SK-N-SH treated with all-trans-retinoic acid at 6 μM for 48 hours (cell line): ENCODE measurements at regions not wholly inside any gene's neighbourhood (a gene's known extent, or its start where the extent isn't known, plus 50 kb on each side); places are given as distances from the start of the nearest gene placed in this dataset.

Source experiments
- ATAC-seq: fragments of 200-7000 bp; cut with Tn5 transposase; 3 replicates; pipeline ENCODE4 v1.9.1; 2020; ENCODE audit warnings: mild to moderate bottlenecking, moderate library complexity
- ARNTL ChIP-seq: fragments of 450-650 bp; formaldehyde crosslinking; IDR thresholded peaks from 2 replicates; pipeline ENCODE4 v1.5.0; 2020; ENCODE audit warnings: low read depth, mild to moderate bottlenecking, moderate library complexity, borderline replicate concordance
- BACH2 ChIP-seq: fragments of 250-450 bp; sonication (Bioruptor Pico); IDR thresholded peaks from 2 replicates; pipeline ENCODE4 v1.9.0; 2021; ENCODE audit warnings: mild to moderate bottlenecking, borderline replicate concordance
- CREB5 ChIP-seq: fragments of 250-450 bp; sonication (Bioruptor Pico); IDR thresholded peaks from 2 replicates; pipeline ENCODE4 v1.5.1; 2020; ENCODE audit warnings: low read depth, mild to moderate bottlenecking, moderate library complexity
- CSDC2 ChIP-seq: fragments of 250-450 bp; sonication (Bioruptor Pico); IDR thresholded peaks from 2 replicates; pipeline ENCODE4 v1.5.0; 2020; ENCODE audit warnings: mild to moderate bottlenecking, moderate library complexity
- ESRRG ChIP-seq: fragments of 250-450 bp; sonication (Bioruptor Pico); IDR thresholded peaks from 2 replicates; pipeline ENCODE4 v1.6.1; 2021; ENCODE audit warnings: mild to moderate bottlenecking
- GLIS3 ChIP-seq: fragments of 250-450 bp; sonication (Bioruptor Pico); IDR thresholded peaks from 2 replicates; pipeline ENCODE4 v1.5.0; 2020; ENCODE audit warnings: mild to moderate bottlenecking, moderate library complexity
- ISL1 ChIP-seq: fragments of 250-450 bp; sonication (Bioruptor Pico); IDR thresholded peaks from 2 replicates; pipeline ENCODE4 v2.1.2; 2022; ENCODE audit warnings: mild to moderate bottlenecking, moderate library complexity
- OSR1 ChIP-seq: fragments of 250-450 bp; sonication (Bioruptor Pico); IDR thresholded peaks from 2 replicates; pipeline ENCODE4 v1.8.0; 2022; ENCODE audit warnings: moderate library complexity, mild to moderate bottlenecking, inconsistent platforms
- RARB ChIP-seq: fragments of 250-450 bp; sonication (Bioruptor Pico); IDR thresholded peaks from 2 replicates; pipeline ENCODE4 v1.8.0; 2021; ENCODE audit warnings: mild to moderate bottlenecking, moderate library complexity
- SNAI2 ChIP-seq: fragments of 250-450 bp; sonication (Bioruptor Pico); IDR thresholded peaks from 2 replicates; pipeline ENCODE4 v1.5.0; 2020; ENCODE audit warnings: mild to moderate bottlenecking, moderate library complexity
- TOX ChIP-seq: fragments of 250-450 bp; sonication (Bioruptor Pico); IDR thresholded peaks from 2 replicates; pipeline ENCODE4 v1.8.0; 2021; ENCODE audit warnings: mild to moderate bottlenecking, moderate library complexity, borderline replicate concordance
- ZFP3 ChIP-seq: fragments of 250-450 bp; sonication (Bioruptor Pico); IDR thresholded peaks from 2 replicates; pipeline ENCODE4 v1.5.0; 2020; ENCODE audit warnings: mild to moderate bottlenecking, moderate library complexity
- ZFP30 ChIP-seq: fragments of 450-650 bp; formaldehyde crosslinking; IDR thresholded peaks from 2 replicates; pipeline ENCODE4 v1.5.0; 2022; ENCODE audit warnings: mild to moderate bottlenecking, moderate library complexity
- TF ChIP-seq, protein P1 (sequence below): fragments of 250-450 bp; sonication (Bioruptor Pico); IDR thresholded peaks from 2 replicates; pipeline ENCODE4 v1.5.0; 2020; ENCODE audit warnings: mild to moderate bottlenecking, moderate library complexity
- TF ChIP-seq, protein P2 (sequence below): fragments of 250-450 bp; sonication (Bioruptor Pico); IDR thresholded peaks from 2 replicates; pipeline ENCODE4 v1.8.0; 2020; ENCODE audit warnings: mild to moderate bottlenecking, moderate library complexity, borderline replicate concordance
- TF ChIP-seq, protein P3 (sequence below): fragments of 250-450 bp; sonication (Bioruptor Pico); IDR thresholded peaks from 2 replicates; pipeline ENCODE4 v1.5.1; 2021; ENCODE audit warnings: mild to moderate bottlenecking, moderate library complexity

DNA sequence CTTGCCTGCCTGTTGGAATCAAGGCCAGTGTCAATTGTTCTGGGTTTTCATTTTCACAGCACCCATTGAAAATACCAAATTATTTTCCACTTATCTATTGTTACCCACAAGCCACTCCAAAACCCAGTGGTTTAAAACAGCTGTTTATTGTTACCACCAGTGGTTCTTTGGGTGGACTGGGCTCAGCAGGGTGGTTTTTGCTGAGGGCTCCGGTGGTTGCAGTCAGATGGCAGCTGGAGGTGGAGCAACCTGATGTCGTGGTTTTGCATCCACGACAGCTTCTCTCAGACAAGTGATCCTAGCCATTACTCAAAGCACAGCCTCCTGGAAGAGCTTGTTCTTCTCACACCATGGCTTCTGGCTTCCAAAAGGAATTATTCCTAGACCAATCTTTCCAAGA, 235.1 kb upstream of the ADARB2 start:
- no peak for ATAC-seq
- TF ChIP-seq ARNTL (CRISPR knock-in tag) (no peak), SNAI2 (no peak), ZFP30 (no peak), ISL1 (CRISPR knock-in tag) (no peak)
- TF ChIP-seq, protein P1, sequence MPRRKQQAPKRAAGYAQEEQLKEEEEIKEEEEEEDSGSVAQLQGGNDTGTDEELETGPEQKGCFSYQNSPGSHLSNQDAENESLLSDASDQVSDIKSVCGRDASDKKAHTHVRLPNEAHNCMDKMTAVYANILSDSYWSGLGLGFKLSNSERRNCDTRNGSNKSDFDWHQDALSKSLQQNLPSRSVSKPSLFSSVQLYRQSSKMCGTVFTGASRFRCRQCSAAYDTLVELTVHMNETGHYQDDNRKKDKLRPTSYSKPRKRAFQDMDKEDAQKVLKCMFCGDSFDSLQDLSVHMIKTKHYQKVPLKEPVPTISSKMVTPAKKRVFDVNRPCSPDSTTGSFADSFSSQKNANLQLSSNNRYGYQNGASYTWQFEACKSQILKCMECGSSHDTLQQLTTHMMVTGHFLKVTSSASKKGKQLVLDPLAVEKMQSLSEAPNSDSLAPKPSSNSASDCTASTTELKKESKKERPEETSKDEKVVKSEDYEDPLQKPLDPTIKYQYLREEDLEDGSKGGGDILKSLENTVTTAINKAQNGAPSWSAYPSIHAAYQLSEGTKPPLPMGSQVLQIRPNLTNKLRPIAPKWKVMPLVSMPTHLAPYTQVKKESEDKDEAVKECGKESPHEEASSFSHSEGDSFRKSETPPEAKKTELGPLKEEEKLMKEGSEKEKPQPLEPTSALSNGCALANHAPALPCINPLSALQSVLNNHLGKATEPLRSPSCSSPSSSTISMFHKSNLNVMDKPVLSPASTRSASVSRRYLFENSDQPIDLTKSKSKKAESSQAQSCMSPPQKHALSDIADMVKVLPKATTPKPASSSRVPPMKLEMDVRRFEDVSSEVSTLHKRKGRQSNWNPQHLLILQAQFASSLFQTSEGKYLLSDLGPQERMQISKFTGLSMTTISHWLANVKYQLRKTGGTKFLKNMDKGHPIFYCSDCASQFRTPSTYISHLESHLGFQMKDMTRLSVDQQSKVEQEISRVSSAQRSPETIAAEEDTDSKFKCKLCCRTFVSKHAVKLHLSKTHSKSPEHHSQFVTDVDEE, result no peak
- TF ChIP-seq, all 23 proteins: peak for 0

DNA sequence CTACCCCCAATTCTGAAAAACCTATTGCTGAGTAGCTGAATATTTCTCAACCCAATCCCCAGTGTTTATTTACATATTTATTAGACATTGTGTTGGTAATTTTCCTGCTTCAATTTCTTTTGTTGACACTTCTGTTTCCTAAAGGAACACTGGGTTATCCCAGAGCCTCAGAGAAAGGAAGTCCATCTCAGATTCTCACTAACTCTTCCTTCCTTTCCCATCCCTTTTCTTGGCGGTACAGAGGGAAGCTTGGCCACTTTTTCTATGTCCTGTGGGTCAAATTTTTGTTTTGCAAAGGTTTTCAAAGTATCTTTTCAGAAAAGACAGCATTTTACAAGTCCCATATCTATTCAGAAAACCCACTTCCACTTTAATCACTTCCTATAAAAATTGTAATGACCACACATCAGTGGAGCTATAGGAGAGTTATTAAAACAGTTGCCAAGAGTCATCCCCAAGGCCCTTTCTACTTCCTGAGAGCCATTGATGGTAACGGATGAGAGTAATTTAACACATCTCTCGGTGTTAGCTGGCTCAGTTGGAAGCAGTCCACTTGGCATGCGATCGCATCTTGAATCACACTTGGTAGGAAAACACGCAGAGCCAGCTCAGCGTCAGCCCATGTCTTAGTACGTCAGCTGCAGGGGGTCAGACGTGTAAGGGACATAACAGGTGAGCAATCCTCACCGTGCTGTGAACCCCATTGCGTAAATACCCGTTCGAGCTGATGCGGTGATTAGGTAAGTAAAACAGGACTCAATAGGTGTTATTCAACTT, 231.1 kb upstream of the ADARB2 start:
- no peak for ATAC-seq
- TF ChIP-seq ZFP30, result no peak
- TF ChIP-seq, protein P2, sequence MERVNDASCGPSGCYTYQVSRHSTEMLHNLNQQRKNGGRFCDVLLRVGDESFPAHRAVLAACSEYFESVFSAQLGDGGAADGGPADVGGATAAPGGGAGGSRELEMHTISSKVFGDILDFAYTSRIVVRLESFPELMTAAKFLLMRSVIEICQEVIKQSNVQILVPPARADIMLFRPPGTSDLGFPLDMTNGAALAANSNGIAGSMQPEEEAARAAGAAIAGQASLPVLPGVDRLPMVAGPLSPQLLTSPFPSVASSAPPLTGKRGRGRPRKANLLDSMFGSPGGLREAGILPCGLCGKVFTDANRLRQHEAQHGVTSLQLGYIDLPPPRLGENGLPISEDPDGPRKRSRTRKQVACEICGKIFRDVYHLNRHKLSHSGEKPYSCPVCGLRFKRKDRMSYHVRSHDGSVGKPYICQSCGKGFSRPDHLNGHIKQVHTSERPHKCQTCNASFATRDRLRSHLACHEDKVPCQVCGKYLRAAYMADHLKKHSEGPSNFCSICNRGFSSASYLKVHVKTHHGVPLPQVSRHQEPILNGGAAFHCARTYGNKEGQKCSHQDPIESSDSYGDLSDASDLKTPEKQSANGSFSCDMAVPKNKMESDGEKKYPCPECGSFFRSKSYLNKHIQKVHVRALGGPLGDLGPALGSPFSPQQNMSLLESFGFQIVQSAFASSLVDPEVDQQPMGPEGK, result no peak
- TF ChIP-seq SNAI2, result no peak
- no peak for TF ChIP-seq BACH2
- no peak for TF ChIP-seq OSR1 (CRISPR knock-in tag)
- TF ChIP-seq, protein P3, sequence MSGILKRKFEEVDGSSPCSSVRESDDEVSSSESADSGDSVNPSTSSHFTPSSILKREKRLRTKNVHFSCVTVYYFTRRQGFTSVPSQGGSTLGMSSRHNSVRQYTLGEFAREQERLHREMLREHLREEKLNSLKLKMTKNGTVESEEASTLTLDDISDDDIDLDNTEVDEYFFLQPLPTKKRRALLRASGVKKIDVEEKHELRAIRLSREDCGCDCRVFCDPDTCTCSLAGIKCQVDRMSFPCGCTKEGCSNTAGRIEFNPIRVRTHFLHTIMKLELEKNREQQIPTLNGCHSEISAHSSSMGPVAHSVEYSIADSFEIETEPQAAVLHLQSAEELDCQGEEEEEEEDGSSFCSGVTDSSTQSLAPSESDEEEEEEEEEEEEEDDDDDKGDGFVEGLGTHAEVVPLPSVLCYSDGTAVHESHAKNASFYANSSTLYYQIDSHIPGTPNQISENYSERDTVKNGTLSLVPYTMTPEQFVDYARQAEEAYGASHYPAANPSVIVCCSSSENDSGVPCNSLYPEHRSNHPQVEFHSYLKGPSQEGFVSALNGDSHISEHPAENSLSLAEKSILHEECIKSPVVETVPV (CRISPR knock-in tag), result no peak
- TF ChIP-seq TOX (CRISPR knock-in tag), result no peak
- no peak for TF ChIP-seq GLIS3 (CRISPR knock-in tag)
- TF ChIP-seq ZFP3 (CRISPR knock-in tag), result no peak
- no peak for TF ChIP-seq CSDC2 (CRISPR knock-in tag)
- TF ChIP-seq ESRRG (CRISPR knock-in tag), result no peak
- no peak for TF ChIP-seq CREB5 (CRISPR knock-in tag)
- TF ChIP-seq, protein P1, result no peak
- no peak for TF ChIP-seq RARB (CRISPR knock-in tag)

DNA sequence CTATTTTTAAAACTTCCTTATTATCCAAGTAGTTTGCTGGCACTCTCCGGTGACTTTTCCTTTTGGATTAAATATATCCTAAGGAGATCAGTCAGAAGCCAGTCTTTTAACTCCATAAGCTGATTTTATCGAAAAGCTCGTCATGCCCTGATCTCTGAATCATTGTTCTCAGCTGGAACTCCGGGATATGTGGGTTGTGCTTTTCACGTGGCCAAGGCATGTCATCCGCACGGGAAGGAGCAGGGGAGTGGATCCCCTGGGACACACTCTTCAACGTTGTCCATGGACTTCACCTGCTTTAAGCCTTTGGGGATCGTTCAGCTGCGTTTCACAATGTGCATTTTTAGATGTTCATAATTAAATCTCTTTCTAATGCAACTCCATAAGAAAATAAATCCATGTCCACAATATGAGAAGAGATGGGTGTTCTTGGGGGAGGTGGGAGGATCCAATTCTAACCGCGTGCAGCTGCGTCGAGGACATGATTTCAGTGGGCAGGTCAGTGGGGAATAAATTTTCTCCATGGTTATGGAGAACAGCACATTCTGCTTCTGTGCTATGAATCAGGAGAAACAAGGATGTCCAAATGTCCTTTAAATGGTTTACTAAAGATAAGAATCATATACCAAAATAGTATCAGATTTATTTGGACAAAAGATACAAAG, 229.5 kb upstream of the ADARB2 start:
- no peak for ATAC-seq
- TF ChIP-seq, protein P1, result no peak
- TF ChIP-seq SNAI2, result no peak
- no peak for TF ChIP-seq RARB (CRISPR knock-in tag)
- TF ChIP-seq ZFP3 (CRISPR knock-in tag), result no peak
- TF ChIP-seq, protein P2, result no peak
- TF ChIP-seq CREB5 (CRISPR knock-in tag), result no peak
